Posterior vena cava (tissue), 2 donors: ENCODE measurements at regions not wholly inside any gene's neighbourhood (a gene's known extent, or its start where the extent isn't known, plus 50 kb on each side); places are given as distances from the start of the nearest gene placed in this dataset.

ENCODE experiments used
- DNase-seq: peaks from one replicate; pipeline ENCODE4 v3.0.0-alpha.2; 2020; ENCODE audit warnings: low spot score
- intact Hi-C, 2 donors: fragments of 100-400 bp; cut with DNase I; formaldehyde crosslinking; loops; one replicate each; pipeline versions ENCODE4 v1.14.1 to v1.14.2; 2022 to 2023
- donor health status: DM: yes; HTN: yes; CAD: no.
- donor health status: DM: yes; HTN: yes; CAD: no.

DNA sequence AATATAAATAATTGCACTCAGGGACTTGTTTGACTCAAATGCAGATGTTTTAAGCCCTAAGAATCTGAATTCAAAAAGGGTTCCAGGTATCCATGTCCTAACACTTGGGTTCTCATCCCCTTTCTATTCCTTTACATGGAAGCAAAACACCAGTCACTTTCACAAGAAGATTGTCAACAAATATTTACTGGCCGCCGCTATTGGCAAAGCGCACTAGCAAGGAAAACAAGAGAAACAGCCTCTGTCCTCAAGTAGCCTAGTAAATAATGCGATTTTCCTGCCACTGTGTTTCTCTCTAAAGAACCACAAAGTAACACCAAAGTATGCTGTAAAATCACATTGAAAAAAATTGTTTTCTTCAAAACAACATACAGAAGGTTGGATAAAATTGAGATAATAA is 66.7 kb upstream of the EZH2 start:
- intact Hi-C loops, result no loop called here
- DNase-seq, result no peak

DNA sequence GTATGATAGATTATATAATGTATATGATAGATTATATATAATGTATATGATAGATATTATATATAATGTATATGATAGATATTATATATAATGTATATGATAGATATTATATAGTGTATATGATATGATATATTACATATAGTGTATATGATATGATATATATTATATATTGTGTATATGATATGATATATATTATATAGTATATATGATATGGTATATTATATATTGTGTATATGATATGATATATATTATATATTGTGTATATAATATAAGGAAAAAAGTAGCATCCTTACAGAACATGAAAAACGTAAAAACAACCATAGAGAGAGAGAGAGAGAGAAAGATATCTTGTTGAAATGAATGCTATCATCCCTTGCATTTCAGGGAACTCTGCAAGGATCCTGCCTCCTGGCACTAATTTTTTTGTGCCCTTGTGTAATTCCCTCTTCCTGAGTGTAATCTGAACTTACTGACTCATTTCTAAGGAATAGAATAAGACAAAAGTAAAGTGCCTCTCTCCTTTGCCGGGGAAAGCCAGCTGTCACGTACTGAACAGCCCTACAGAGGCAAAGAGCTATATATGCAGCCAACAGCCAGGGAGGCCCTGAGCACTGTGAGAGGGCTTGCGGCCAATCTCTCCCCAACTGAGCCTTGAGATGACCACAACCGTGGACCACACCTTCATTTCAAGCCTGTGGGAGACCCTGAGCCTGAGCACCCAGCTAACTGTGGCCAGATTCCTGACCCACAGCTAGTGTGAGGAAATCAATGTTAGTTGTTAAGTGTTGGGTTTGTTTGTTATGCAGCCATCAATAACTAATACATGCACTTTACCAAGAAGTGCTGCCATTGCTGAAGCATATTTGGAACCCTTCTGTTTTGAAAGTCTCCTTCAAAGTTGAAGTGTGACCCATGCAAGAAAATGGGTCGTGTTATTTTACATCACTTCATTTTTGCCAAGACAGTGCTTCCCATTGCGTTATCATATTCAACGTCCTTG is 61.1 kb upstream of the EZH2 start:
- intact Hi-C loops, result loop anchor here in 1 of 2 donors (10.0 kb wide), 1 partner anchor 60 kb away; the partner anchor contains the start of gene EZH2
- peak; percentile 72 for DNase-seq

DNA sequence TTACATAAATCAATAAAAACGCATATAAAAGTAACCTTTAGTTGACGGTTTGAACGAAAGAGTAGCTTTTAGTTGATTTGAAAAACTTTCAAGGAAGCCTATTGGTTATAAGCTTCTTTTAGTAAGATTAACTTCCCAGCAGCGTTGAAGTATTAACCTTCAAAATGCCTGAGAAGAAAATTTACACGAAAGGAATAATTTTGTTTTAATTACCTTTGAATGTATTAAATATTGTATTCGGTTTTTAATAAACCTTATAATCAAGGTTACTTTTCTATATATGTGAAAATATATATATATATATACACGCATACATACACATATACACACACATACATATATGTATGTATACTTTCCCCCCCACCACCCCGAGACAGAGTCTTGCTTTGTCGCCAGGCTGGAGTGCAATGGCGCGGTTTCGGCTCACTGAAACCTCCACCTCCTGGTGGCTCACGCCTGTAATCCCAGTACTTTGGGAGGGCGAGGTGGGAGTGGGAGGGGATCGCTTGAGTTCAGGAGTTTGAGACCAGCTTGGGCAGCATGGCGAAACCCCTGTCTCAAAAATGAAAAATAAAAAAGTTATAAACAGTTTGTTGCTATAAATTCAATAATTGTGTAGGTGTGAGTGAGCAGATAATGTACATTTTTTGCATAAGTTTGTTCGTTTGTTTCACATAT is 57.6 kb upstream of the EZH2 start:
- peak; percentile 81 for DNase-seq
- intact Hi-C loops, result loop anchor here in 1 of 2 donors (10.0 kb wide), 1 partner anchor 57 kb away; the partner anchor contains the start of gene EZH2

DNA sequence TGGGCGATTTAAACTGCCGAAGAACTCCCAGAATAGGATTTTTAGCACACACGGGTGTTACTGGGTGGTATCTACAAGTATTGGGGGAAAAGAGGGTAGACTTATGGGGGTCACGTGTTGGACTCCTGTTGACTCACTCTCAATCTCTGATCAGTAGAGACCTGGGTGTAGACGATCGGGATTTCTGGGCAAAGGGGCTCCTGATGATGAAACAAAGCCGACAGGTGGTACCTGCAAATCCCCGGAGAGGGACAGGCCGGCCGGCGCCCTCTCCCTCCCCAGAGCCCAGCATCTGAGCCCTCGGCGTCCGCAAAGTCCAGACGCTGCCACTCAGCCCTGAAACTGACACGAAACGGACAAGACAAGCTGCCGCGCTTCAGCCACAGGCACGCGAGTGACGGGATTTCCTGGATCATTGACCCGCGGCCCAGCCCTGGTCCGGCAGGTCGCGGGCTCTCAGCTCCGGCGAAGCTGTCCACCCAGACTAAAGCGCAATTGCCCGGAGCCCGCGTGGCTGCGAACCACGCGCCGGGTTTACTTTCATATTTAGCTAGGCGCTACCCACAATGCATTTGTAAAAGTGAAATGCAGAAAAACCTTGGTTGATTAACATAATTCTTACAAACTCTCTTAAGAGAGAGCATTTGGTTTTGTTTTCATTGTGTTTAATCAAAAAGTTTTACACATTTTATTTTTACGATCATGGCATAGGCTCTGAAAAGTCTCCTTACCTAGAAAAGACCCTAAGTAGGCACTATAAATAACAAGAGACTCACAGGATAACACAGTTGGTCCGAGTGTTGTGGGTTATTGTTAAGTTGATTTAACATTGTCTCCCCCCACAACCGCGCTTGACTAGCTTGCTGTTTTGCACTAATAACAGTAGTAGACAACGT is 56.9 kb upstream of the EZH2 start:
- intact Hi-C loops, result loop anchor here in 1 of 2 donors (10.0 kb wide), 1 partner anchor 56 kb away; the partner anchor contains the start of gene EZH2
- peak; percentile 94 for DNase-seq

DNA sequence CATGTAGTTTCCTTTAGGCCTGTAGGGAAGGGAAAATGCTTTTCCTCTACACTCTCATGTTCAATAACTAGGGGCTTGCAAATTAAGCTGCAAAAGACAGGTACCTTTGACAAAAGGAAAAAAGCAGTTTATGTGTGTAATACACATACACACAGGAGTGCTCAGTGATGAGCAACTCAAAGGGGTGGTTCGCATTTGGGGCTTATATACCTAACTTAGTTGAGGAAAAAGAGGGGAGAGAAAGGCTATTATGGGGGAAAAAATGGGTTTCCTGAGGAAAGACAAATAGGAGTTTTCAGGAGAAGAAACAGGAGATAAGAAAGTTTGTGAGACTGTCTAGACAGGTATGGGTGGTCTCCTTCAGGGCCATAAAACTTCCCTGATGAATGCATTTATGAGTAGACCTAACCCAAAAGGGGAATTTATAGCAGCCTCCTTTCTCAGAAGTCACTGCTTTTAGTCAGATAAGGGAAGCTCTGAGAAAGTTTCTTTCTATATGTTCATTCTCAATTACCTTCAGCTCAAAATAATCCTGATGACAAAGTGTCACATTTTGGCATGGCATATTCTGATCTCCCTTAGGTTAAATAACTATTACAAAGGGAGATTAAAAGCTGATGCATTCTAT is 55.2 kb upstream of the EZH2 start:
- intact Hi-C loops, result no loop called here

DNA sequence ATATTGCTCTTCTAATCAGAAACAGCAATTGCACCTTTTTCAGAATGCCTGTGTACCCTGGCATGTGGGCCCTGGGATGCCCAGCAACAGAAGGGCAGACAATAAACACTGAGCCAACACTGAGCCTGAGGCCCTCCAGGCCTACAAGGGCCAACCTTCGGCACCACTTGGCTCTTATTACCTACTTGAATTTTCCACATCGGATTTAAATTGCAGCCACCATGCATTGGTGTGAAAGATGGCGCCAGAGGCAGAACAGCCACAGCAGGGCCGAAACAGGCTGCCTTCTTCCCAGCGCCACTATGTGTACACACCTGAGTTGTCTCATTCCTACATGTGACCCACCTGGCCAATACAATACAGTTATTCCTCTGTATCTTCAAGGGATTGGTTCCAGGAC is 51.4 kb upstream of the EZH2 start:
- peak; percentile 46 for DNase-seq
- intact Hi-C loops, result no loop called here

More for the DNA sequence above, 55.2 kb upstream of the EZH2 start:
- no peak for DNase-seq
